H9 (cell line): ENCODE measurements at regions not wholly inside any gene's neighbourhood (a gene's known extent, or its start where the extent isn't known, plus 50 kb on each side); places are given as distances from the start of the nearest gene placed in this dataset.

ENCODE experiments used
- DNase-seq: peaks from one replicate; pipeline ENCODE4 v3.0.0-alpha.2; 2017
- H2AFZ ChIP-seq: one replicate; pipeline ENCODE4 v1.6.1; 2013; ENCODE audit warnings: mild to moderate bottlenecking, low read length, control low read depth, moderate library complexity
- H2AK5ac ChIP-seq: 2 replicates; pipeline ENCODE4 v1.6.1; 2013; ENCODE audit warnings: low read length, control low read depth, mixed read lengths; ENCODE audit not compliant: insufficient read length
- H2BK120ac ChIP-seq: one replicate; pipeline ENCODE4 v1.6.1; 2013; ENCODE audit warnings: low read depth, mild to moderate bottlenecking, low read length, control low read depth, inconsistent platforms; ENCODE audit not compliant: poor library complexity, severe bottlenecking
- H2BK12ac ChIP-seq: 2 replicates; pipeline ENCODE4 v1.6.1; 2013; ENCODE audit warnings: low read length, control low read depth, mixed read lengths, low read depth; ENCODE audit not compliant: insufficient read length
- H2BK15ac ChIP-seq: 2 replicates; pipeline ENCODE4 v1.6.1; 2013; ENCODE audit warnings: low read depth, low read length, control low read depth
- H2BK20ac ChIP-seq: one replicate; pipeline ENCODE4 v1.6.1; 2013; ENCODE audit warnings: low read depth, mild to moderate bottlenecking, low read length, control low read depth, inconsistent platforms; ENCODE audit not compliant: poor library complexity, severe bottlenecking
- H2BK5ac ChIP-seq: 2 replicates; pipeline ENCODE4 v1.6.1; 2013; ENCODE audit warnings: low read length, control low read depth, mixed read lengths; ENCODE audit not compliant: insufficient read length
- H3K14ac ChIP-seq: 2 replicates; pipeline ENCODE4 v1.6.1; 2013; ENCODE audit warnings: low read length, control low read depth; ENCODE audit not compliant: insufficient read depth
- H3K18ac ChIP-seq: 2 replicates; pipeline ENCODE4 v1.6.1; 2013; ENCODE audit warnings: low read depth, mild to moderate bottlenecking, mixed read lengths, low read length, control low read depth; ENCODE audit not compliant: insufficient read length
- H3K23ac ChIP-seq: 2 replicates; pipeline ENCODE4 v1.6.1; 2013; ENCODE audit warnings: low read length, control low read depth, mixed read lengths, low read depth; ENCODE audit not compliant: insufficient read length
- H3K23me2 ChIP-seq: 2 replicates; pipeline ENCODE4 v1.6.1; 2013; ENCODE audit warnings: low read depth, mild to moderate bottlenecking, mixed read lengths, low read length, control low read depth; ENCODE audit not compliant: insufficient read length, poor library complexity, severe bottlenecking
- H3K27ac ChIP-seq: 2 replicates; pipeline ENCODE4 v1.5.1; 2013; ENCODE audit warnings: low read length, control low read depth, mixed read lengths, low read depth; ENCODE audit not compliant: insufficient read length
- H3K27me3 ChIP-seq: 2 replicates; pipeline ENCODE4 v1.6.1; 2013; ENCODE audit warnings: low read length, control low read depth, inconsistent platforms; ENCODE audit not compliant: insufficient read depth
- H3K4ac ChIP-seq: 2 replicates; pipeline ENCODE4 v1.6.1; 2013; ENCODE audit warnings: low read depth, mild to moderate bottlenecking, control low read depth, inconsistent platforms, low read length, moderate library complexity
- H3K4me1 ChIP-seq: 2 replicates; pipeline ENCODE4 v1.6.1; 2013; ENCODE audit warnings: low read length, control low read depth, inconsistent platforms; ENCODE audit not compliant: insufficient read depth
- H3K4me2 ChIP-seq: 2 replicates; pipeline ENCODE4 v1.6.1; 2013; ENCODE audit warnings: low read length, control low read depth, mixed read lengths; ENCODE audit not compliant: insufficient read length, insufficient read depth
- H3K56ac ChIP-seq: 2 replicates; pipeline ENCODE4 v1.6.1; 2013; ENCODE audit warnings: low read depth, mild to moderate bottlenecking, mixed read lengths, low read length, control low read depth; ENCODE audit not compliant: insufficient read length
- H3K79me1 ChIP-seq: 2 replicates; pipeline ENCODE4 v1.6.1; 2013; ENCODE audit warnings: low read depth, mild to moderate bottlenecking, moderate library complexity, low read length, control low read depth, inconsistent platforms; ENCODE audit not compliant: insufficient read depth, poor library complexity, severe bottlenecking
- H3K79me2 ChIP-seq: 2 replicates; pipeline ENCODE4 v1.6.1; 2013; ENCODE audit warnings: low read length, control low read depth, inconsistent platforms; ENCODE audit not compliant: insufficient read depth
- H3K9ac ChIP-seq: 2 replicates; pipeline ENCODE4 v1.6.1; 2013; ENCODE audit warnings: low read length, control low read depth, mixed read lengths; ENCODE audit not compliant: insufficient read length; ENCODE audit errors: extremely low read depth
- H3K9me3 ChIP-seq: one replicate; pipeline ENCODE4 v1.6.1; 2013; ENCODE audit warnings: low read depth, low read length, inconsistent platforms; ENCODE audit not compliant: control insufficient read depth
- H3T11ph ChIP-seq: one replicate; pipeline ENCODE4 v1.6.1; 2013; ENCODE audit warnings: mild to moderate bottlenecking, low read length, control low read depth, inconsistent platforms
- H4K20me1 ChIP-seq: one replicate; pipeline ENCODE4 v1.6.1; 2013; ENCODE audit not compliant: control insufficient read depth, insufficient read length, insufficient read depth
- H4K5ac ChIP-seq: 2 replicates; pipeline ENCODE4 v1.6.1; 2013; ENCODE audit warnings: low read depth, mild to moderate bottlenecking, mixed read lengths, low read length, control low read depth; ENCODE audit not compliant: insufficient read length
- H4K8ac ChIP-seq: replicated peaks from 2 replicates; pipeline ENCODE4 v1.6.1; 2013; ENCODE audit warnings: low read length, control low read depth, mixed read lengths, low read depth; ENCODE audit not compliant: insufficient read length
- H4K91ac ChIP-seq: 2 replicates; pipeline ENCODE4 v1.6.1; 2013; ENCODE audit warnings: low read depth, mild to moderate bottlenecking, moderate library complexity, mixed read lengths, low read length, control low read depth; ENCODE audit not compliant: insufficient read length
- H3K27ac Mint-ChIP-seq, 3 experiments: 2 replicates in 2 of 3; 3 replicates in 1 of 3; pipeline ENCODE4 v1.8.0; 2020 to 2021; ENCODE audit warnings: mixed read lengths in 3 of 3, mild to moderate bottlenecking in 1 of 3, moderate library complexity in 1 of 3
- H3K27me3 Mint-ChIP-seq: 2 replicates; pipeline ENCODE4 v1.8.0; 2021; ENCODE audit warnings: low read depth, mild to moderate bottlenecking, moderate library complexity, mixed read lengths
- H3K36me3 Mint-ChIP-seq, 3 experiments: 2 replicates in 2 of 3; 3 replicates in 1 of 3; pipeline ENCODE4 v1.8.0; 2020 to 2021; ENCODE audit warnings: low read depth in 3 of 3, mixed read lengths in 3 of 3; ENCODE audit not compliant: insufficient read depth in 1 of 3
- H3K4me1 Mint-ChIP-seq, 2 experiments: 2 replicates each; pipeline ENCODE4 v1.8.0; 2020; ENCODE audit warnings: mixed read lengths in 2 of 2
- H3K4me3 Mint-ChIP-seq, 2 experiments: 2 replicates in 1 of 2; 3 replicates in 1 of 2; pipeline ENCODE4 v1.8.0; 2020 to 2021; ENCODE audit warnings: mild to moderate bottlenecking in 2 of 2, mixed read lengths in 2 of 2, moderate library complexity in 1 of 2
- H3K9me3 Mint-ChIP-seq, 2 experiments: 2 replicates in 1 of 2; 3 replicates in 1 of 2; pipeline ENCODE4 v1.8.0; 2020; ENCODE audit warnings: mild to moderate bottlenecking in 2 of 2, mixed read lengths in 2 of 2, moderate library complexity in 1 of 2
- CTCF ChIP-seq: fragments of 200-600 bp; sonication (generic); conservative IDR thresholded peaks from 3 replicates; pipeline ENCODE4 v1.8.0; 2021; ENCODE audit warnings: antibody characterized with exemption, mild to moderate bottlenecking
- WGBS: extraction: QIAGEN DNeasy Blood & Tissue Kit; methylation state at CpG from one replicate; pipeline ENCODE4 v1.1.7; 2013; ENCODE audit warnings: missing lambda C conversion rate, low lambda C conversion rate, mixed read lengths; ENCODE audit not compliant: insufficient read length; ENCODE audit errors: extremely low coverage; 5-methylcytosine and 5-hydroxymethylcytosine counted together

DNA sequence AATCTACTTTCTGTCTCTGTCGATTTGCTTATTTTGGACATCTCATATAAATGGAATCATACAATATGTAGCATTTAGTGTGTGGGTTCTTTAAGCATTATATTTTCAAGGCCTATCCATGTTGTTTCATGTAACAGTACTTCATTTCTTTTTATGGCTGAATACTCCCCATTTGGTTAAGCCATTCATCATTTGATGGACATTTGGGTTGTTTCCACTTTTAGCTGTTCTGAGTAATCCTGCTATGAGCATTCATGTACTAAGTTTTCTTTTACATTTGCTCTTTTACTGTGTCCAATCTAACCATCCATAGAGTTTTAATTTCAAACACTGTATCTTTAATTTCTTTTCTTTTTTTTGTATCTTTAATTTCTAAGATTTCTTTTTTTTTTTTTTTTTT lies 55.6 kb upstream of the SPTBN2 start:
- Histone ChIP-seq H3K27me3 (no peaks in the 10 kb centered on the region), H3K23me2 (no peaks in the 10 kb centered on the region), H4K20me1 (no peaks in the 10 kb centered on the region), H3K4me2 (no peak overlapping the region), H3K9ac (no peak overlapping the region), H2AFZ (no peak overlapping the region), H3K79me2 (no peaks in the 10 kb centered on the region), H3K18ac (no peak overlapping the region), H4K8ac (no peak overlapping the region), H2BK20ac (no peak overlapping the region), H2BK5ac (no peak overlapping the region), H3K4me1 (no peaks in the 10 kb centered on the region), H2AK5ac (no peak overlapping the region), H2BK12ac (no peak overlapping the region), H4K91ac (no peak overlapping the region), H3K23ac (no peak overlapping the region), H2BK120ac (no peak overlapping the region), H4K5ac (no peak overlapping the region), H3K56ac (no peak overlapping the region), H3T11ph (no peak overlapping the region), H3K4ac (no peak overlapping the region), H3K27ac (no peak overlapping the region), H3K14ac (no peak overlapping the region), H2BK15ac (no peak overlapping the region), H3K79me1 (no peaks in the 10 kb centered on the region), H3K9me3 (no peaks in the 10 kb centered on the region)
- TF ChIP-seq CTCF: no peak
- no peak overlapping the region for H3K4me3 Mint-ChIP-seq
- H3K36me3 Mint-ChIP-seq: peaks cover 0 to 4% (median 4%) of the 10 kb centered on the region in 3 experiments; a peak in 1 of 7 replicates
- WGBS: no CpG with 5 or more reads among the region's 1 CpG
- H3K27me3 Mint-ChIP-seq: no peaks in the 10 kb centered on the region
- H3K4me1 Mint-ChIP-seq: no peaks in the 10 kb centered on the region
- H3K27ac Mint-ChIP-seq: 0 out of 7 replicates have a peak overlapping the region, but pooled peaks of 1 of the 3 experiments have one; percentile 40
- H3K9me3 Mint-ChIP-seq: no peaks in the 10 kb centered on the region
- DNase-seq: no peak
